GM23338 (cell line): ENCODE measurements at regions not wholly inside any gene's neighbourhood (a gene's known extent, or its start where the extent isn't known, plus 50 kb on each side); places are given as distances from the start of the nearest gene placed in this dataset.

ENCODE experiments used
- ATAC-seq: fragments of 200-7000 bp; cut with Tn5 transposase; 3 replicates; pipeline ENCODE4 v1.9.1; 2020
- DNase-seq: peaks from one replicate; pipeline ENCODE4 v3.0.0-alpha.2; 2015; ENCODE audit warnings: low spot score
- H2AFZ ChIP-seq: fragments of 200-600 bp; sonication (generic); 2 replicates; pipeline ENCODE4 v1.8.0; 2016; ENCODE audit warnings: antibody characterized with exemption, mild to moderate bottlenecking, moderate library complexity
- H3F3A ChIP-seq: fragments of 200-600 bp; sonication (generic); replicated peaks from 2 replicates; pipeline ENCODE4 v1.8.0; 2017; ENCODE audit warnings: antibody characterized with exemption, mixed run types, low read depth
- H3K27ac ChIP-seq: fragments of 200-600 bp; sonication (generic); 2 replicates; pipeline ENCODE4 v1.6.1; 2016; ENCODE audit warnings: low read depth
- H3K27me3 ChIP-seq: fragments of 200-600 bp; sonication (generic); 2 replicates; pipeline ENCODE4 v1.8.0; 2016; ENCODE audit warnings: mild to moderate bottlenecking, mixed run types, moderate library complexity; ENCODE audit not compliant: insufficient read depth
- H3K36me3 ChIP-seq: fragments of 200-600 bp; sonication (generic); 2 replicates; pipeline ENCODE4 v1.8.0; 2016; ENCODE audit warnings: mild to moderate bottlenecking; ENCODE audit not compliant: insufficient read depth
- H3K4me1 ChIP-seq: fragments of 200-600 bp; sonication (generic); 2 replicates; pipeline ENCODE4 v1.8.0; 2016; ENCODE audit warnings: mild to moderate bottlenecking, moderate library complexity; ENCODE audit not compliant: insufficient read depth
- H3K4me2 ChIP-seq: fragments of 200-600 bp; sonication (generic); 2 replicates; pipeline ENCODE4 v1.7.1; 2017; ENCODE audit warnings: mixed run types
- H3K4me3 ChIP-seq: fragments of 200-600 bp; sonication (generic); 2 replicates; pipeline ENCODE4 v1.6.1; 2016; ENCODE audit warnings: mixed run types
- H3K79me2 ChIP-seq: fragments of 200-600 bp; sonication (generic); replicated peaks from 2 replicates; pipeline ENCODE4 v1.8.0; 2017; ENCODE audit warnings: mild to moderate bottlenecking; ENCODE audit not compliant: insufficient read depth
- H3K9me2 ChIP-seq: fragments of 200-600 bp; sonication (generic); 2 replicates; pipeline ENCODE4 v1.8.0; 2017; ENCODE audit not compliant: insufficient read depth
- H4K20me1 ChIP-seq: fragments of 200-600 bp; sonication (generic); replicated peaks from 2 replicates; pipeline ENCODE4 v1.8.0; 2017; ENCODE audit warnings: mild to moderate bottlenecking; ENCODE audit not compliant: insufficient read depth
- H3K27ac Mint-ChIP-seq: 2 replicates; pipeline ENCODE4 v1.8.0; 2020; ENCODE audit warnings: inconsistent platforms, mild to moderate bottlenecking, moderate library complexity, mixed read lengths
- H3K27me3 Mint-ChIP-seq: 3 replicates; pipeline ENCODE4 v1.8.0; 2022; ENCODE audit warnings: low read depth, mild to moderate bottlenecking, moderate library complexity, mixed read lengths, inconsistent platforms; ENCODE audit not compliant: insufficient read depth, poor library complexity
- H3K36me3 Mint-ChIP-seq: 3 replicates; pipeline ENCODE4 v1.8.0; 2021; ENCODE audit warnings: low read depth, mild to moderate bottlenecking, inconsistent platforms, moderate library complexity, mixed read lengths
- H3K4me1 Mint-ChIP-seq: 3 replicates; pipeline ENCODE4 v1.8.0; 2020; ENCODE audit warnings: mild to moderate bottlenecking, inconsistent platforms, mixed read lengths
- H3K4me3 Mint-ChIP-seq: 3 replicates; pipeline ENCODE4 v1.8.0; 2021; ENCODE audit warnings: moderate library complexity, mild to moderate bottlenecking, inconsistent platforms, mixed read lengths
- H3K9me3 Mint-ChIP-seq: 3 replicates; pipeline ENCODE4 v1.8.0; 2020; ENCODE audit warnings: moderate library complexity, mild to moderate bottlenecking, inconsistent platforms, mixed read lengths
- CREB1 ChIP-seq: fragments of 250-450 bp; sonication (Bioruptor Pico); IDR thresholded peaks from 2 replicates; pipeline ENCODE4 v1.5.0; 2020; ENCODE audit warnings: low read depth, mild to moderate bottlenecking, moderate library complexity
- CTCF ChIP-seq, 2 experiments: fragments of 200-600 bp in 1 of 2; sonication (generic) in 1 of 2; conservative IDR thresholded peaks; 2 replicates each; pipeline versions ENCODE4 v1.5.1 to v1.6.1; 2016 to 2017; ENCODE audit warnings: antibody characterized with exemption in 2 of 2, low read depth in 2 of 2, mild to moderate bottlenecking in 2 of 2, moderate library complexity in 1 of 2
- ETS1 ChIP-seq: IDR thresholded peaks from 2 replicates; pipeline ENCODE4 v1.6.1; 2016; ENCODE audit warnings: antibody characterized with exemption
- EZH2 ChIP-seq: fragments of 200-600 bp; sonication (generic); IDR thresholded peaks from one replicate; pipeline ENCODE4 v1.8.0; 2017; ENCODE audit warnings: antibody characterized with exemption, mild to moderate bottlenecking, low read depth; ENCODE audit not compliant: unreplicated experiment
- EZH2phosphoT487 ChIP-seq: fragments of 200-600 bp; sonication (generic); IDR thresholded peaks from one replicate; pipeline ENCODE4 v1.8.1; 2018; ENCODE audit warnings: antibody characterized with exemption; ENCODE audit not compliant: unreplicated experiment
- JUNB ChIP-seq: IDR thresholded peaks from one replicate; pipeline ENCODE4 v1.6.1; 2016; ENCODE audit warnings: antibody characterized with exemption; ENCODE audit not compliant: unreplicated experiment
- NANOG ChIP-seq: IDR thresholded peaks from 2 replicates; pipeline ENCODE4 v1.6.1; 2016; ENCODE audit warnings: antibody characterized with exemption, borderline replicate concordance
- POLR2AphosphoS5 ChIP-seq: IDR thresholded peaks from 2 replicates; pipeline ENCODE4 v1.6.1; 2016; ENCODE audit warnings: antibody characterized with exemption, low read depth
- REST ChIP-seq: IDR thresholded peaks from one replicate; pipeline ENCODE4 v1.6.1; 2018; ENCODE audit warnings: antibody characterized with exemption; ENCODE audit not compliant: unreplicated experiment
- STAT1 ChIP-seq: IDR thresholded peaks from one replicate; pipeline ENCODE4 v1.6.1; 2016; ENCODE audit warnings: antibody characterized with exemption; ENCODE audit not compliant: unreplicated experiment
- ZNF114 ChIP-seq: fragments of 250-450 bp; sonication (Bioruptor Pico); IDR thresholded peaks from 2 replicates; pipeline ENCODE4 v1.5.0; 2020; ENCODE audit warnings: mild to moderate bottlenecking, moderate library complexity
- ZNF331 ChIP-seq: fragments of 250-450 bp; sonication (Bioruptor Pico); IDR thresholded peaks from 2 replicates; pipeline ENCODE4 v1.5.0; 2020; ENCODE audit warnings: low read depth, mild to moderate bottlenecking, moderate library complexity
- ZNF462 ChIP-seq: fragments of 250-450 bp; sonication (Bioruptor Pico); IDR thresholded peaks from 2 replicates; pipeline ENCODE4 v1.5.0; 2020; ENCODE audit warnings: mild to moderate bottlenecking, moderate library complexity

- H3K27me3 Mint-ChIP-seq = no peaks in the 10 kb centered on the region
- Histone ChIP-seq H3F3A (no peaks in the 10 kb centered on the region), H3K9me2 (no peaks in the 10 kb centered on the region), H3K4me2 (no peak overlapping the region), H3K27ac (no peak overlapping the region), H2AFZ (no peak overlapping the region), H3K79me2 (no peaks in the 10 kb centered on the region), H4K20me1 (no peaks in the 10 kb centered on the region), H3K36me3 (no peaks in the 10 kb centered on the region), H3K4me1 (no peaks in the 10 kb centered on the region), H3K4me3 (no peak overlapping the region), H3K27me3 (no peaks in the 10 kb centered on the region)
- DNase-seq (no peak), ATAC-seq (no peak)
- H3K4me3 Mint-ChIP-seq = no peak overlapping the region
- 0 out of 3 replicates have a peak, but pooled peaks cover 3% of the 10 kb centered on the region for H3K36me3 Mint-ChIP-seq
- H3K4me1 Mint-ChIP-seq = no peaks in the 10 kb centered on the region
- TF ChIP-seq REST = no peak
- TF ChIP-seq STAT1 = no peak
- no peak for TF ChIP-seq CTCF (conservative IDR thresholded peaks at IDR 0.05; ENCODE audit: low read depth in 2 of 2)
- no peak for TF ChIP-seq JUNB
- TF ChIP-seq ZNF462 = no peak
- TF ChIP-seq POLR2AphosphoS5 = no peak
- TF ChIP-seq ZNF331 (CRISPR knock-in tag) = no peak
- no peak for TF ChIP-seq EZH2
- TF ChIP-seq ETS1 = no peak
- no peak for TF ChIP-seq NANOG
- TF ChIP-seq CREB1 (CRISPR knock-in tag) = no peak
- no peak for TF ChIP-seq EZH2phosphoT487
- no peak for TF ChIP-seq ZNF114
- H3K9me3 Mint-ChIP-seq = peaks cover 14% of the 10 kb centered on the region
- no peak overlapping the region for H3K27ac Mint-ChIP-seq
Observed at GRCh38 chr17:77025781-77026180, 115.0 kb upstream of the SEC14L1 start.
